GM12892 (cell line): ENCODE measurements at regions not wholly inside any gene's neighbourhood (a gene's known extent, or its start where the extent isn't known, plus 50 kb on each side); places are given as distances from the start of the nearest gene placed in this dataset.

Experiments used
- DNase-seq: peaks from one replicate; pipeline ENCODE4 v3.0.0; 2011; ENCODE audit not compliant: insufficient read length
- FAIRE-seq: peaks from 2 replicates; lab custom pipeline; 2011; peaks lifted over from hg19 to GRCh38; lab: Jason Lieb, UNC
- POLR2A ChIP-seq: IDR thresholded peaks from 2 replicates; pipeline ENCODE4 v1.6.1; 2011; ENCODE audit warnings: low read depth, low read length, control low read depth
- POLR2AphosphoS5 ChIP-seq: IDR thresholded peaks from 2 replicates; pipeline ENCODE4 v1.6.1; 2011; ENCODE audit warnings: low read depth, low read length, control low read depth
- TAF1 ChIP-seq: IDR thresholded peaks from 2 replicates; pipeline ENCODE4 v1.6.1; 2011; ENCODE audit warnings: low read depth, mild to moderate bottlenecking, control low read depth, low read length, borderline replicate concordance

GRCh38 chr11:104796301-104796700 lies 102.0 kb downstream of the CASP12 start:
- TF ChIP-seq TAF1 = no peak
- TF ChIP-seq POLR2AphosphoS5 = no peak
- TF ChIP-seq POLR2A = no peak
- FAIRE-seq = no peak
- DNase-seq = no peak

GRCh38 chr11:104795501-104796213 lies 102.6 kb downstream of the CASP12 start:
- TF ChIP-seq TAF1 (no peak), POLR2AphosphoS5 (no peak), POLR2A (no peak)
- no peak for DNase-seq
- FAIRE-seq = no peak

GRCh38 chr11:104792861-104793260 lies 105.4 kb downstream of the CASP12 start:
- DNase-seq (no peak), FAIRE-seq (no peak)
- no peak for TF ChIP-seq POLR2A
- TF ChIP-seq TAF1 = no peak
- TF ChIP-seq POLR2AphosphoS5 = no peak

DNA sequence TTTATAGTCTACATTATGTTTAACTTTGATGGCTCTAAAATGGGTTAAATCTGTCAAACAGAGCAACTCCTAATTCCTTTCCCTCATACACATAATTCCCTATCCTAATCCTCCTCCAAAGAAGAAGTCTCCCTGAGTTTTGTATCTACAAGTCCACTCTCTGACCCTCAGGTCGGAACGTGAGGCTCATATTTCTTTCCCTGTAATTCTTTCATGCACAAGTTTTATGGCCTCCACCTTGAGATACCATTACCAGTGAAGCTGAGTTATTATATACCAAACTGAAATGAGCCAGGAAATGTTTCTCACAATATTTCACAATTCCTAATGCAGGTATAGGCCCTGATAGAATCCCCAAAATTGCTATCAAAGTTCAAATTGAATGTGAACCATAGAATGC lies 106.4 kb downstream of the CASP12 start:
- FAIRE-seq (no peak), DNase-seq (no peak)
- no peak for TF ChIP-seq POLR2A
- TF ChIP-seq TAF1 = no peak
- TF ChIP-seq POLR2AphosphoS5 = no peak

DNA sequence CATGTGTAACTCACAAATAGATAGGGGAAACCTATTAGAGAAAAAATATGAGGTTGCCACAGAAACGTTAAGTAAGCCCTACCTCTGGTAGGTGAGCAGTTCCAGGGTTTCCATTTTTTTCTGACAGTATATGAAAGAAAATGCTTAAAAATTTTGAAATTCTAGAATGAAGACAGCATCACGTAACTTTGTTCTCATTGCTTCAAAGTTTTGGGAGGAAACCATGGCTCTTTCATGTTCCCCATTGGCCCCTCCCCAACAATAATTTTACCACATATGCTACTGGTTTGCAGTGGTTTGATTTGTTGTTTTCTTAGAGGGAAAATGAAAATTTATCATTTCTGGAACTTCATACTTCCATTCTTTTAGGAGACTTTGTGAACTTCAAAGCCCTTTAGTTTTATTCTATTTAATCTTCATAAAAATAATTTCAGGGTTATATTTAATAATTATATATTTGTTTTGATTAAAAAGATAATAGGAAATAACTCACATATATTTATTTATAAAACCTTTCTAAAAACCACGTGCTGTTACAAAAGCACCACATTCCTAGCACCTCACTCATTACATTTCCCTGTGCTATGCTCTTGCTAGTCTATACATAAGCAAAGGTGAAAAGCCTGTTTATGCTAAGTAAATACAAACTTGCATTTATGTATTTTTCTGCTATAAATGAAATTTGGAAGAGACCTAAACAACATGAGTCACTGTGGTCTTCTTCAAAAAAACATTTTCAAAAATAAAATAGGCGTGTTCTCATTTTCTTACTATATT lies 113.4 kb downstream of the CASP12 start:
- no peak for FAIRE-seq
- DNase-seq = no peak
- no peak for TF ChIP-seq POLR2A
- no peak for TF ChIP-seq TAF1
- TF ChIP-seq POLR2AphosphoS5 = no peak

- TF ChIP-seq POLR2AphosphoS5 (no peak), POLR2A (no peak), TAF1 (no peak)
- DNase-seq (no peak), FAIRE-seq (no peak)
Observed at GRCh38 chr11:104783241-104783640, 115.0 kb downstream of the CASP12 start.

GRCh38 chr11:104782377-104782754 lies 115.9 kb downstream of the CASP12 start:
- TF ChIP-seq POLR2AphosphoS5 (no peak), POLR2A (no peak), TAF1 (no peak)
- DNase-seq (no peak), FAIRE-seq (no peak)

DNA sequence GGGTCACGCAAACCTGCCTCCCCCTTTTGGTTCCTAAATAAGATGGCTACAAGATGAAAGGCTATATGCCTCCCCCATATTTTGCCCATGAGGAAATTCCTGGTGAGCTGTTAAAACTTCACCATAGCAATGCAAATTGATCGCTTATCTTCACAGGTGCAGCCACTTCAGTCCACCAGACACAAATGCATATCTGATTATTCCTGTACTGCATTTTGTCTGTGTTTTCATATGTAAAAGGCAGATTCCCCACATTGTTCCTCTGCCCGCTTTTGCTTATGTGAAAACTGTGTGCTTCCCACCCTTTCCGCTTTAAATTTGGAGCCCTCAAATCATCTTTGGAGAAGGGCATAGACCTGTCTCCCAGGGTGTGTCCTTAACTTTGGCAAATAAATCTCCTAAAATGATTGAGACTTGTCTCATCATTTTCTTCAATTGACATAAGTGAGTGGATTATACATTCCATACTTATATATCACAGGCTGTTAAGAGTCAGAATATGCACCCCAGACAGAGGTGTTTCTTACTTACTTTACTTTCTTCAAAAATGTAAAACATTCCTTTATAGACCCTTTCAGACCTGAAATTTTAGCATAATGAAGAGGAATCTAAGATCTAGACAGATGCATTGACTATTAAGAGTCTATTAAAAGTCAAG lies 116.4 kb downstream of the CASP12 start:
- FAIRE-seq = no peak

GRCh38 chr11:104781037-104781436 lies 117.2 kb downstream of the CASP12 start:
- FAIRE-seq (no peak), DNase-seq (no peak)

More for the DNA sequence above, 116.4 kb downstream of the CASP12 start:
- TF ChIP-seq TAF1 = no peak
- TF ChIP-seq POLR2AphosphoS5 = no peak
- DNase-seq = no peak

GRCh38 chr11:104776501-104777170 lies 121.6 kb downstream of the CASP12 start:
- no peak for FAIRE-seq
- no peak for TF ChIP-seq TAF1
- no peak for TF ChIP-seq POLR2AphosphoS5

More at GRCh38 chr11:104781037-104781436, 117.2 kb downstream of the CASP12 start:
- TF ChIP-seq POLR2A = no peak
- TF ChIP-seq TAF1 = no peak

DNA sequence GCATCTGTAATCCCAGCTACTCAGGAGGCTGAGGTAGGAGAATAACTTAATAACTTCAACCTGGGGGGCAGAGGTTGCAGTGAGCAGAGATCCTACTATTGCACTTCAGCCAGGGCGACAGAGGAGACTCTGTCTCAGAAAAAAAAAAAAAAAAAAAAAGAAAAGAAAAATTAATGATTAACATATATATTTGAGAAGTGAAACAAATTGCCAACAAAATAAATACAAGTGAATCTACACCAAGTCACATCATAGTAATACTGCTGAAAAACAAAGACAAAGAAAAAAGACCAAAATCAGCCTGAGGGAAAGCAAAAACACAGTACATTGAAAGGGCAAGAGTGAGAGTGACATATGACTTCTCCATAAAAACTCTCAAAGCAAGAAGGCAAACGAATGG lies 123.7 kb downstream of the CASP12 start:
- DNase-seq (no peak), FAIRE-seq (no peak)
- no peak for TF ChIP-seq POLR2A
- no peak for TF ChIP-seq TAF1
- TF ChIP-seq POLR2AphosphoS5 = no peak

More at GRCh38 chr11:104776501-104777170, 121.6 kb downstream of the CASP12 start:
- DNase-seq = no peak
